ENCODE measurements at regions not wholly inside any gene's neighbourhood (a gene's known extent, or its start where the extent isn't known, plus 50 kb on each side); places are given as distances from the start of the nearest gene placed in this dataset.

GRCh38 chr5:35478856-35479682 lies 138.6 kb upstream of the SPEF2 start:
- DNase-seq (ENCODE audit: extremely low read depth, low read depth), result peak; percentile 17

- no peak for DNase-seq (ENCODE audit: extremely low read depth, low read depth)
Observed at GRCh38 chr5:35477911-35478310, 139.8 kb upstream of the SPEF2 start.

- DNase-seq (ENCODE audit: extremely low read depth, low read depth), result no peak
Observed at GRCh38 chr5:35477321-35477720, 140.3 kb upstream of the SPEF2 start.

GRCh38 chr5:35476797-35477196 lies 140.9 kb upstream of the SPEF2 start:
- no peak for DNase-seq (ENCODE audit: extremely low read depth, low read depth)

GRCh38 chr5:35476036-35476435 lies 141.6 kb upstream of the SPEF2 start:
- no peak for DNase-seq (ENCODE audit: extremely low read depth, low read depth)

GRCh38 chr5:35473589-35473988 lies 144.1 kb upstream of the SPEF2 start:
- no peak for DNase-seq (ENCODE audit: extremely low read depth, low read depth)

- no peak for DNase-seq (ENCODE audit: extremely low read depth, low read depth)
Observed at GRCh38 chr5:35470866-35471265, 146.8 kb upstream of the SPEF2 start.

- no peak for DNase-seq (ENCODE audit: extremely low read depth, low read depth)
Observed at GRCh38 chr5:35468811-35469210, 148.9 kb upstream of the SPEF2 start.

GRCh38 chr5:35466746-35467145 lies 150.9 kb upstream of the SPEF2 start:
- DNase-seq (ENCODE audit: extremely low read depth, low read depth), result no peak

GRCh38 chr5:35464757-35465156 lies 152.9 kb upstream of the SPEF2 start:
- no peak for DNase-seq (ENCODE audit: extremely low read depth, low read depth)

- DNase-seq (ENCODE audit: extremely low read depth, low read depth), result no peak
Observed at GRCh38 chr5:35461530-35461929, 156.1 kb upstream of the SPEF2 start.

GRCh38 chr5:35458824-35459207 lies 158.8 kb upstream of the SPEF2 start:
- DNase-seq (ENCODE audit: extremely low read depth, low read depth), result no peak

- no peak for DNase-seq (ENCODE audit: extremely low read depth, low read depth)
Observed at GRCh38 chr5:35457912-35458823, 159.5 kb upstream of the SPEF2 start.

- DNase-seq (ENCODE audit: extremely low read depth, low read depth), result no peak
Observed at GRCh38 chr5:35456506-35456905, 161.2 kb upstream of the SPEF2 start.

- DNase-seq (ENCODE audit: extremely low read depth, low read depth), result no peak
Observed at GRCh38 chr5:35454011-35454525, 163.6 kb upstream of the SPEF2 start.

- no peak for DNase-seq (ENCODE audit: extremely low read depth, low read depth)
Observed at GRCh38 chr5:35443803-35444595, 173.7 kb upstream of the SPEF2 start.

- no peak for DNase-seq (ENCODE audit: extremely low read depth, low read depth)
Observed at GRCh38 chr5:35442885-35443639, 174.6 kb upstream of the SPEF2 start.

GRCh38 chr5:35440409-35440808 lies 177.3 kb upstream of the SPEF2 start:
- no peak for DNase-seq (ENCODE audit: extremely low read depth, low read depth)

GRCh38 chr5:35438786-35439185 lies 178.9 kb upstream of the SPEF2 start:
- DNase-seq (ENCODE audit: extremely low read depth, low read depth), result no peak

GRCh38 chr5:35438288-35438687 lies 179.4 kb upstream of the SPEF2 start:
- no peak for DNase-seq (ENCODE audit: extremely low read depth, low read depth)
